ENCODE measurements at regions not wholly inside any gene's neighbourhood (a gene's known extent, or its start where the extent isn't known, plus 50 kb on each side); places are given as distances from the start of the nearest gene placed in this dataset.

DNA sequence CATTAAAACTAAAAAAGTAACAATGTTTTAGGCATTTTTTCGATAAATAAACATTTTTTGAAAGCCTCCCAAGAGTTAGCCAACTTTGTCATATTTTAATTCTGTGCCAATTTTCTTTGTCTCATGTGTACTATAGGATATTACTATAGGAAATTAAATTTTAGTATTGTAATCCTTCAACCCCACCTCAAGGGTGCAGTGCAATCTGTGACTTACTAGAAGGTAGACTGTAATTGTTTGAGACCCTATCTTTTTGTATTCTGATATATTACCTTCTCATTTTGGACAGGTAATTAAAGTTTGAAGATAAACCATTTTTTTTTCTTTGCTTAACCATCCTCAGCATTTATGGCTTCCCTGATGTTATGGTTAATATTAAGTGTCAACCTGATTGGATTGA is 457.8 kb downstream of the PCDH20 start:
- TF ChIP-seq, protein P1, sequence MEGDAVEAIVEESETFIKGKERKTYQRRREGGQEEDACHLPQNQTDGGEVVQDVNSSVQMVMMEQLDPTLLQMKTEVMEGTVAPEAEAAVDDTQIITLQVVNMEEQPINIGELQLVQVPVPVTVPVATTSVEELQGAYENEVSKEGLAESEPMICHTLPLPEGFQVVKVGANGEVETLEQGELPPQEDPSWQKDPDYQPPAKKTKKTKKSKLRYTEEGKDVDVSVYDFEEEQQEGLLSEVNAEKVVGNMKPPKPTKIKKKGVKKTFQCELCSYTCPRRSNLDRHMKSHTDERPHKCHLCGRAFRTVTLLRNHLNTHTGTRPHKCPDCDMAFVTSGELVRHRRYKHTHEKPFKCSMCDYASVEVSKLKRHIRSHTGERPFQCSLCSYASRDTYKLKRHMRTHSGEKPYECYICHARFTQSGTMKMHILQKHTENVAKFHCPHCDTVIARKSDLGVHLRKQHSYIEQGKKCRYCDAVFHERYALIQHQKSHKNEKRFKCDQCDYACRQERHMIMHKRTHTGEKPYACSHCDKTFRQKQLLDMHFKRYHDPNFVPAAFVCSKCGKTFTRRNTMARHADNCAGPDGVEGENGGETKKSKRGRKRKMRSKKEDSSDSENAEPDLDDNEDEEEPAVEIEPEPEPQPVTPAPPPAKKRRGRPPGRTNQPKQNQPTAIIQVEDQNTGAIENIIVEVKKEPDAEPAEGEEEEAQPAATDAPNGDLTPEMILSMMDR (IDR thresholded peaks at IDR 0.05): no peak
- ATAC-seq (ENCODE audit: low FRiP score) (no peak), DNase-seq (ENCODE audit: low spot score) (no peak)

GRCh38 chr13:60945396-60945795 is 470.3 kb downstream of the PCDH20 start:
- TF ChIP-seq, protein P1 (IDR thresholded peaks at IDR 0.05): no peak
- no peak for ATAC-seq (ENCODE audit: low FRiP score)

GRCh38 chr13:60944863-60945262 is 470.8 kb downstream of the PCDH20 start:
- DNase-seq (ENCODE audit: low spot score) (no peak), ATAC-seq (ENCODE audit: low FRiP score) (no peak)
- TF ChIP-seq, protein P1 (IDR thresholded peaks at IDR 0.05): no peak

More at GRCh38 chr13:60945396-60945795, 470.3 kb downstream of the PCDH20 start:
- no peak for DNase-seq (ENCODE audit: low spot score)

DNA sequence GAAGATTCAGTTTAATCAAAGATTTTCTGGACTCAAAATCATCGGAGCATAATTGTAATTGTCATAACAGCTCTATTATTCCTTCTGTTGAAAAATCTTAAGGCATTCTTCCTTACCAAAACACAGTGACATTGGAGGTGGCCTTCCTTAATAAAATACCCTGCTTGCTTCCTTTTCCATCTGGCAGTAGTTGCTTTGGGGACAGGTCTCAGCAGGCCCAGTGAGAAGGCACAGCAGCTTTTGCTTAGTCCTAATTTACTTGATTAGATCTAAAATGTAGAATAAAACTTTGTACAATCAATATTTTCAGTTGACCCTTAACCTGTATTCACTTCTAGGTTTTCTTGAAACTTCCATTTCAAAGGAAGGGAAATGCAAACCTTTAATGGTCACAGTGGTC is 471.6 kb downstream of the PCDH20 start:
- DNase-seq (ENCODE audit: low spot score) (no peak), ATAC-seq (ENCODE audit: low FRiP score) (no peak)
- TF ChIP-seq, protein P1 (IDR thresholded peaks at IDR 0.05): no peak

DNA sequence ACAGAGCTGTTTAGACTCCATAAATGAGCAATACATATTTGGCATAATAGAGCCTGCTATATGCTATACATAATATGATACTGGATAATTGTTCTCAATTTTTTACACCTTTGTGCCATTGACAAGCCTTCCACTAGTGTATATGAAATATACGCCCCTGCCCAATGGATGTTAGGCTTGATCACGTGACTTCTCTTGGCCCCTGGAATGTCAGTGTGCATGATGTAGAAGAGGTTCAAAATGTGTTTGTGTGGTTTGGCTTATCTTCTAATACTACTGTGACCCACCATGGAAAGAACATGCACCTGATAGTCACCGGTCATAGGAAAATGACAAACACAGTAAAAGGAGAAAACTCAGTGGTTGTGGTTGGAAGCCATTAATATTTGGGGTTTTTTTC is 479.4 kb downstream of the PCDH20 start:
- no peak for ATAC-seq (ENCODE audit: low FRiP score)
- TF ChIP-seq, protein P1 (IDR thresholded peaks at IDR 0.05): no peak
- DNase-seq (ENCODE audit: low spot score): no peak

- TF ChIP-seq, protein P1 (IDR thresholded peaks at IDR 0.05): no peak
- DNase-seq (ENCODE audit: low spot score) (no peak), ATAC-seq (ENCODE audit: low FRiP score) (no peak)
Measured at GRCh38 chr13:60933638-60934037, 482.0 kb downstream of the PCDH20 start.

DNA sequence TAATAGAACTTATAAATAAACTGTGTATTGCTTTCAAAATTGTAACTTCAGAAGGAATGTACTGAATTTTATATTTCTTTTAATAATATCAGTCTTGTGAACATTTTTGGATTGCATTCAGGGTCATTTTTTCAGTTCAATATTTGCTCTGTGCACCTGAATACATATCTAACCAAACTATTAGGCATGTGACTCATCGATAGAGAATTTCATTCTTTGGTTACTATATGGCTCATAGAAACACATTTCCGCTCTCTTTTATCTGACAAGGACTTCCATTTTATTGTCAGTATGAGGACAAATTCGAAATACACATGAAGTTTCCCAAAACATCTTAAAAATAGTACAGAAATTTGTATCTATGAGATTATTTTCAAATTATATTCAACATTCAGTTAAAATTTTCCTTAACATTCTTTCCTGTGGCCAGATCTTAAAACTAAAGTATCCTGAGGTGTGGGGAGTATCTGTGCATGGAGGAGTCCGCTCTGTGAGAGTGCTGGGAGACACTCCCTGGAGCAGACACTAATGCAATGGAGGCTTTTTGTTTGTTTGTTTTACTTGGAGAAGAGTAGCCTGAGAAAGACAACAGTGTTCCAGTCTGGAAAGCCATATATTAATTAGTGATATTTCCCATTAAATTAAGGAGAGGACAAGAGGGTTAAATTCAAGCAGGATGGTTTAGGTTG is 483.6 kb downstream of the PCDH20 start:
- TF ChIP-seq, protein P1 (IDR thresholded peaks at IDR 0.05): no peak
- DNase-seq (ENCODE audit: low spot score) (no peak), ATAC-seq (ENCODE audit: low FRiP score) (no peak)

All from omental fat pad (tissue), 3 donors.